OCI-LY3 (cell line): ENCODE measurements at regions not wholly inside any gene's neighbourhood (a gene's known extent, or its start where the extent isn't known, plus 50 kb on each side); places are given as distances from the start of the nearest gene placed in this dataset.

ENCODE experiments used
- EZH2phosphoT487 ChIP-seq: fragments of 200-600 bp; shearing (Covaris generic); IDR thresholded peaks from 2 replicates; pipeline ENCODE4 v1.6.1; 2018; ENCODE audit warnings: antibody characterized with exemption, mixed run types, low read depth
- TF ChIP-seq, protein P1 (sequence below): fragments of 200-600, 300-600 bp; sonication (generic); IDR thresholded peaks from 2 replicates; pipeline ENCODE4 v1.5.1; 2014; ENCODE audit warnings: antibody characterized with exemption, low read length, low read depth

DNA sequence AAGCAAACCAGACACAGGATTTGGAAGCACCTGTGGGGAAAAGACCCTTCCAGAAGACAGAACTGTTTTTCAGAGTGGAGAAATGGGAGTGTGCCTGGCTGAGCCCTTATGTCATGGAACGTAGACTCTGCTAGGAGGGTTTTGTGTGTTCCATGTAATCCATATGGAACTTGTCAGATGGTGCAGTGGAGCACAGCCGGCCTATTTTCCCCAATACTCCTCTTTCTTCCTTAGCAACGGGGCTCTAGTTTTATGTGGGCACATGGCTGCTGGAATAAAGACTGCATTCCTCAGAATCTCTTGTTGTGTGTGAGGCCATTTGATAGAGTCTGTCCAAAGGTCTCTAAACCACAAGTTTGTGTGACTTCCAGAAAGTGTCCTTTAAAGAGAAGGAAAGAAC lies 284.0 kb downstream of the DRD1 start:
- TF ChIP-seq, protein P1, sequence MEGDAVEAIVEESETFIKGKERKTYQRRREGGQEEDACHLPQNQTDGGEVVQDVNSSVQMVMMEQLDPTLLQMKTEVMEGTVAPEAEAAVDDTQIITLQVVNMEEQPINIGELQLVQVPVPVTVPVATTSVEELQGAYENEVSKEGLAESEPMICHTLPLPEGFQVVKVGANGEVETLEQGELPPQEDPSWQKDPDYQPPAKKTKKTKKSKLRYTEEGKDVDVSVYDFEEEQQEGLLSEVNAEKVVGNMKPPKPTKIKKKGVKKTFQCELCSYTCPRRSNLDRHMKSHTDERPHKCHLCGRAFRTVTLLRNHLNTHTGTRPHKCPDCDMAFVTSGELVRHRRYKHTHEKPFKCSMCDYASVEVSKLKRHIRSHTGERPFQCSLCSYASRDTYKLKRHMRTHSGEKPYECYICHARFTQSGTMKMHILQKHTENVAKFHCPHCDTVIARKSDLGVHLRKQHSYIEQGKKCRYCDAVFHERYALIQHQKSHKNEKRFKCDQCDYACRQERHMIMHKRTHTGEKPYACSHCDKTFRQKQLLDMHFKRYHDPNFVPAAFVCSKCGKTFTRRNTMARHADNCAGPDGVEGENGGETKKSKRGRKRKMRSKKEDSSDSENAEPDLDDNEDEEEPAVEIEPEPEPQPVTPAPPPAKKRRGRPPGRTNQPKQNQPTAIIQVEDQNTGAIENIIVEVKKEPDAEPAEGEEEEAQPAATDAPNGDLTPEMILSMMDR = no peak
- TF ChIP-seq EZH2phosphoT487 = no peak
